GM12891 (cell line): ENCODE measurements at regions not wholly inside any gene's neighbourhood (a gene's known extent, or its start where the extent isn't known, plus 50 kb on each side); places are given as distances from the start of the nearest gene placed in this dataset.

ENCODE experiments used
- POLR2A ChIP-seq: IDR thresholded peaks from 2 replicates; pipeline ENCODE4 v1.6.1; 2011; ENCODE audit warnings: low read depth, low read length, control low read depth
- SPI1 ChIP-seq: IDR thresholded peaks from 2 replicates; pipeline ENCODE4 v1.6.1; 2011; ENCODE audit warnings: low read depth, low read length, control low read depth

- TF ChIP-seq POLR2A (no peak), SPI1 (no peak)
These were observed 92.5 kb upstream of the NAP1L1 start for GRCh38 chr12:76176940-76177339.
